HG03575 (cell line): ENCODE measurements at regions not wholly inside any gene's neighbourhood (a gene's known extent, or its start where the extent isn't known, plus 50 kb on each side); places are given as distances from the start of the nearest gene placed in this dataset.

ENCODE experiments used
- ATAC-seq: cut with Tn5 transposase; IDR thresholded peaks from one replicate; pipeline ENCODE4 v1.9.1; 2021; ENCODE audit not compliant: unreplicated experiment, insufficient number of reproducible peaks, low FRiP score; ENCODE audit errors: extremely low read depth

- no peak for ATAC-seq
Observed at GRCh38 chr3:41127414-41127813, 71.9 kb upstream of the CTNNB1 start.

DNA sequence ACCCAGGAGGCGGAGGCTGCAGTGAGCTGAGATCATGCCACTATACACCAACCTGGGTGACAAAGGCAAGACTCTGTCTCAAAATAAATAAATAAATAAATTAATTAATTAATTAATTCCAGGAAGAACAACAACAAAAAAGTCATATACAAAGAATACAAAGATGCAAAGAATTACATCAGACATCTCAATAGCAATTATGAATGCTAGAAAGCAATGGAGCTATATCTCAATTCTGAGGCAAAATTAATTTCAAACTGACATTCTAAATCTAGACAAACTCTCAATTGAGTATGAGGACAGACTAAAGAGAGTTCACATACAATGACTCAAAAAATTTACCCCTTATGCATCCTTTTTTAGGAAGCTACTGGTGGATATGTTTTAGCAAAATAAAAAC, 69.6 kb upstream of the CTNNB1 start:
- ATAC-seq = no peak

- ATAC-seq = no peak
Observed at GRCh38 chr3:41131224-41131623, 68.1 kb upstream of the CTNNB1 start.

DNA sequence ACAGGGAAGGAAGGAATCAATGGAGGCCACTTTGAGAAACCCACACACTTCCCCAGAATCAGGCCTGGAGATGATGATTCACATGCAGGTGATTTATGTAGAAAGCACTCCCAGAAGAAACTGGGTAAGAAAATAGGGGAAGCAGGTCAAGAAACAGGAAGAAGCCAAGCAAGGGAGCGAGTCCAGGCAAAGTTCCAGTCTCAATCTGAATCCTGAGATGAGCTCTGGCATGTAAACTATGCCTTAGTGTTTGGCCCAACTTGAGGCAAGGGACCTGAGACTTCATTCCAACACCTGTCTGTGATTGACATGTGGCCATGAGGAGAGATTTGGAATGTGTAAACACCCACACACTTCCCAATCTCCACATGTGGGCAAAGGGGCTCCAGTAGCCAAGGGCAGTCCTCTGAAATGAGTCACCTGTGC, 61.6 kb upstream of the CTNNB1 start:
- ATAC-seq = no peak

GRCh38 chr3:41138146-41138545, 61.2 kb upstream of the CTNNB1 start:
- ATAC-seq = no peak

- ATAC-seq = no peak
Observed at GRCh38 chr3:41138601-41139000, 60.7 kb upstream of the CTNNB1 start.

- no peak for ATAC-seq
Observed at GRCh38 chr3:41140242-41140641, 59.1 kb upstream of the CTNNB1 start.

GRCh38 chr3:41141433-41142167, 57.7 kb upstream of the CTNNB1 start:
- no peak for ATAC-seq

- no peak for ATAC-seq
Observed at GRCh38 chr3:41143421-41144031, 55.8 kb upstream of the CTNNB1 start.

DNA sequence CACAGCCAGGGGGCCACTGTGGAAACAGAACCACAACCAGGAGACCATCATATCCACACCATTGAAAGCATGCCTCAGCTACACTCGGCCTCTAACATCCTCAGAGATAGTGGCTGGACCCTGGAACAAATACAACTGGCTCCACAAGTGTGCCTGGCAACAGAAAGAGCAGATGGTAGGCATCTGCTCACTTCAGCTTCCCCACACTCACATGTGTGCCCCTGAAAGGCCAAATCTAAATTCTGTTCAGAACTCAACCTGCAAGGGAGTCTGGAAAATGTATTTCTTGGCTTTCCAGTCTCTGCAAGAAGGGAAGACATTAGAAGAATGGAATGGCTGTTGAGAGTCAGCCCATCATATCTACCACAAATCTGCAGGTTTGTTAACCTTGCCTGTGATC, 54.7 kb upstream of the CTNNB1 start:
- no peak for ATAC-seq

DNA sequence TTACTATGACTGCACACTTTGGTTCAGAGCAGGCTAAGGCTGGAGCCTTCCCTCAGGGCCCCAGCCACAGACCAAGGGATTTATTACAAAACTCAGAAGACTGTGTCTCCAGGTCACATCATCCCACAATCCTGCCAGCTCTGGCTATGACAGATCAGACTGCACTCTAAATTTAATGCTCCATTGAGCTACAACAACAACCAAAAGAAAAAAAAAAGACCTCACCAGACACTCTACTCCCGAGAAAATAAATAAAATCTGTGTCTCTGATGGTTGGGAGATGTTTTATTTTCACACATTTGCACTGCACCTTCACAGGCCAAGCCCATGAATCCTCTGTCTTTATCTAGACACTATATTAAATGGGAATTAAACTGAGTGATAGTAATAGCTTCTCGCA, 50.8 kb upstream of the CTNNB1 start:
- no peak for ATAC-seq

DNA sequence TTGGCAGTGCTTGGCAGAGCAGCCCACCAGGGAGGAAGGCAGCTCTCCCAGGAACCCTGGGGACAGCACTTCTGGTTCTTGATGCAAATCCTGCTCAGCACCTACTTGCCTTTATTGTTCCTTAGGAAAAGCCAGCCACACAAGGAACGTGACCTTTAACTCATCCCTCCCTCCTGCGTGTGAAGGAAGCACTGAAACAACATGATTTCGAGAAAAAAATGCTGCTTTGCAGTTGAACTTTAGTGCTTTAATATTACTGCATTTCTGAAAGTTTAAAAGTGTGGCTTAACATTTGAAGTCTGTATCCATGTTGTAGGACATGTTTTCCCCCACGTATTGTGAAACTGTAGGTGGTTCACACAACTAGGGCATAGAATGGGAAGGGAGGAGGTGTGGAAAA, 50.4 kb upstream of the CTNNB1 start:
- ATAC-seq = no peak
